ENCODE measurements at regions not wholly inside any gene's neighbourhood (a gene's known extent, or its start where the extent isn't known, plus 50 kb on each side); places are given as distances from the start of the nearest gene placed in this dataset.

DNA sequence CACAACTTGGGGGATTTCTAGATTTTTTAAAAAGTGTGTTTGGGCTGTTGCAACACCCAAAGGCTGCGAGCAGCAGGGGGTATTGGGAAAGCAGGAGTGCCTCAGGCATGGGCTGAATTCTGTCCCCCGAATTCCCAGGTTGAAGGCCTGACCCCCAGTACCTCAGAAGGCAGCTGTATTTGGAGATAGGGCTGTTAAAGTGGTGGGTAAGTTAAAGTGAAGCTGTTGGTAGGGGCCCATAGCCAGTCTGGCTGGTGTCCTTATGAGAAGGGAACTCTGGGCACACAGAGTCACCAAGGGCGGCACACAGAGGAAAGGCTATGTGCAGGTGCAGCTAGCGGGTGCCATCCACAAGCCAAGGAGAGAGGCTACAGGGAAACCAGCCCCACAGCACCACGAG is 717.4 kb downstream of the GALR1 start:
- TF ChIP-seq, protein P1, sequence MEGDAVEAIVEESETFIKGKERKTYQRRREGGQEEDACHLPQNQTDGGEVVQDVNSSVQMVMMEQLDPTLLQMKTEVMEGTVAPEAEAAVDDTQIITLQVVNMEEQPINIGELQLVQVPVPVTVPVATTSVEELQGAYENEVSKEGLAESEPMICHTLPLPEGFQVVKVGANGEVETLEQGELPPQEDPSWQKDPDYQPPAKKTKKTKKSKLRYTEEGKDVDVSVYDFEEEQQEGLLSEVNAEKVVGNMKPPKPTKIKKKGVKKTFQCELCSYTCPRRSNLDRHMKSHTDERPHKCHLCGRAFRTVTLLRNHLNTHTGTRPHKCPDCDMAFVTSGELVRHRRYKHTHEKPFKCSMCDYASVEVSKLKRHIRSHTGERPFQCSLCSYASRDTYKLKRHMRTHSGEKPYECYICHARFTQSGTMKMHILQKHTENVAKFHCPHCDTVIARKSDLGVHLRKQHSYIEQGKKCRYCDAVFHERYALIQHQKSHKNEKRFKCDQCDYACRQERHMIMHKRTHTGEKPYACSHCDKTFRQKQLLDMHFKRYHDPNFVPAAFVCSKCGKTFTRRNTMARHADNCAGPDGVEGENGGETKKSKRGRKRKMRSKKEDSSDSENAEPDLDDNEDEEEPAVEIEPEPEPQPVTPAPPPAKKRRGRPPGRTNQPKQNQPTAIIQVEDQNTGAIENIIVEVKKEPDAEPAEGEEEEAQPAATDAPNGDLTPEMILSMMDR (conservative IDR thresholded peaks at IDR 0.05; ENCODE audit: low read depth, low read length): no peak
- H3K4me2 ChIP-seq: no peak overlapping the region
- H3K27me3 ChIP-seq (ENCODE audit: insufficient read depth, low read depth): no peaks in the 10 kb centered on the region
- H3K9ac ChIP-seq: no peak overlapping the region
- no peaks in the 10 kb centered on the region for H3K79me2 ChIP-seq (ENCODE audit: insufficient read depth, low read depth)
- no peak overlapping the region for H3K4me3 ChIP-seq (IDR thresholded peaks at IDR 0.05; ENCODE audit: insufficient read depth, low read depth, low read length)
- no peaks in the 10 kb centered on the region for H3K36me3 ChIP-seq (ENCODE audit: insufficient read depth)
- no peaks in the 10 kb centered on the region for H4K20me1 ChIP-seq (ENCODE audit: insufficient read depth)
- no peak overlapping the region for H2AFZ ChIP-seq (ENCODE audit: low read depth)
- no peak overlapping the region for H3K27ac ChIP-seq
- no peaks in the 10 kb centered on the region for H3K4me1 ChIP-seq (ENCODE audit: low read depth, poor library complexity, severe bottlenecking)

DNA sequence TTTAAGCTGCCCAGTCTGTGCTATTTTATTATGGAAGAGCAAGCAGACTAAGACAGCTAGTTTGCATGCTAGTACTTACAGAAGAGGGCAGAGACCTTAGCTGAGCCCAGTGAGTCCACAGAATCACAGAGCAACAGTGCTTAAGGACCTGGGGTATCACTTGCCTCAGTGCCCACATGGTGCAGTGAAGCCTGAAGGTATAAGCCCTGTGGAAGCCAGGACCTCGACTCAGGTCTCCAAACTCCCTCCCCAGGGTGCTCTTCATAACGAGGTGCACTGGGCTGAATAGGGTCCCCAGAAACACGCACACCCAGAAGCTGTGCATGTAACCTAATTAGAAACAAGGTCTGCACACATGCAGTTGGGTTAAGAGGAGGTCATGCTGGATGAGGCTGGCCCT is 718.1 kb downstream of the GALR1 start:
- no peaks in the 10 kb centered on the region for H3K4me1 ChIP-seq (ENCODE audit: low read depth, poor library complexity, severe bottlenecking)
- no peak overlapping the region for H3K27ac ChIP-seq
- TF ChIP-seq, protein P1 (conservative IDR thresholded peaks at IDR 0.05; ENCODE audit: low read depth, low read length): no peak
- H3K9ac ChIP-seq: no peak overlapping the region
- H2AFZ ChIP-seq (ENCODE audit: low read depth): no peak overlapping the region
- H3K4me2 ChIP-seq: no peak overlapping the region
- no peaks in the 10 kb centered on the region for H4K20me1 ChIP-seq (ENCODE audit: insufficient read depth)
- no peaks in the 10 kb centered on the region for H3K36me3 ChIP-seq (ENCODE audit: insufficient read depth)
- no peaks in the 10 kb centered on the region for H3K27me3 ChIP-seq (ENCODE audit: insufficient read depth, low read depth)
- H3K4me3 ChIP-seq (IDR thresholded peaks at IDR 0.05; ENCODE audit: insufficient read depth, low read depth, low read length): no peak overlapping the region
- no peaks in the 10 kb centered on the region for H3K79me2 ChIP-seq (ENCODE audit: insufficient read depth, low read depth)

DNA sequence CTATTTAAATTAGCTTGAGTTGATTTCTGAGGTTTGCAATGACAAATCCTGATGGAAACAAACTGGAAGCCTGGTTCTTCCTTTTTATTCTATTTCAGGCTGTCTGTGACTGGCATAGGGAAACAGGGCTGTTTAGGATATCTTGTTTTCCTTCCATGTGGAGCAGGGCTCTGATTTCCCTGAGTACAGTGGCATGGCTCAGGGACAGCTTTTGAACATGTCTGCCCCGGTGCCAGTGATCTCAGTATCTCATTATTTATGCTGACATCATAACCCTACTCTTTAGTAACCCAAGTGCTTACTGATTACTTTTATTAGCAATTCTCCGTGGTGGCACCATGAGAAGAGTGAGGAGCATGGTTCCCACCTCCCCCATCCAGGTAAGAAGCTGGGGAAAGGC is 720.3 kb downstream of the GALR1 start:
- Histone ChIP-seq H3K27ac (no peak overlapping the region), H3K27me3 (ENCODE audit: insufficient read depth, low read depth) (no peaks in the 10 kb centered on the region), H2AFZ (ENCODE audit: low read depth) (no peak overlapping the region), H3K4me2 (no peak overlapping the region), H3K79me2 (ENCODE audit: insufficient read depth, low read depth) (no peaks in the 10 kb centered on the region), H3K9ac (no peak overlapping the region), H3K4me1 (ENCODE audit: low read depth, poor library complexity, severe bottlenecking) (no peaks in the 10 kb centered on the region), H4K20me1 (ENCODE audit: insufficient read depth) (no peaks in the 10 kb centered on the region), H3K36me3 (ENCODE audit: insufficient read depth) (no peaks in the 10 kb centered on the region), H3K4me3 (IDR thresholded peaks at IDR 0.05; ENCODE audit: insufficient read depth, low read depth, low read length) (no peak overlapping the region)
- TF ChIP-seq, protein P1 (conservative IDR thresholded peaks at IDR 0.05; ENCODE audit: low read depth, low read length): no peak

DNA sequence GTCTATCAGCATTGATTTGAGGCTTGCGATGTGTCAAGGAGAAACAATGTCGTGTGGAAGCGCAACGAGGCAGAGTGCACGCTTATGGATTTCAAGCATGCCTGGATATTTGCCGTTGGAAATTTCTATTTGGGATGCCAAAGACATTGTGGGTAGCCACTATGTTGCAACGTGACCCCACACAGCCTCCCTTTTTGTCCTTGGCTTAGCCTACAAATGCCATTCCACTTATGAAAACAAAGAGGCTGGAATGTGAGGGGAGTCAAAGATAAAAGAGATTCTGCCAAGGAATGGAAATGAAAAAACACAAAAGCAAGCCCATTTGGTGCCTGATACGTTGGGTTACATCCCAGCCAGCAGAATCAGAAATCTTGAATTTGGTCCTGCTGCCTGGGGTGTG is 721.2 kb downstream of the GALR1 start:
- no peak overlapping the region for H3K27ac ChIP-seq
- no peaks in the 10 kb centered on the region for H3K36me3 ChIP-seq (ENCODE audit: insufficient read depth)
- TF ChIP-seq, protein P1 (conservative IDR thresholded peaks at IDR 0.05; ENCODE audit: low read depth, low read length): no peak
- no peaks in the 10 kb centered on the region for H3K27me3 ChIP-seq (ENCODE audit: insufficient read depth, low read depth)
- no peak overlapping the region for H3K4me2 ChIP-seq
- no peaks in the 10 kb centered on the region for H3K79me2 ChIP-seq (ENCODE audit: insufficient read depth, low read depth)
- no peak overlapping the region for H2AFZ ChIP-seq (ENCODE audit: low read depth)
- no peak overlapping the region for H3K4me3 ChIP-seq (IDR thresholded peaks at IDR 0.05; ENCODE audit: insufficient read depth, low read depth, low read length)
- no peaks in the 10 kb centered on the region for H4K20me1 ChIP-seq (ENCODE audit: insufficient read depth)
- no peaks in the 10 kb centered on the region for H3K4me1 ChIP-seq (ENCODE audit: low read depth, poor library complexity, severe bottlenecking)
- H3K9ac ChIP-seq: no peak overlapping the region

DNA sequence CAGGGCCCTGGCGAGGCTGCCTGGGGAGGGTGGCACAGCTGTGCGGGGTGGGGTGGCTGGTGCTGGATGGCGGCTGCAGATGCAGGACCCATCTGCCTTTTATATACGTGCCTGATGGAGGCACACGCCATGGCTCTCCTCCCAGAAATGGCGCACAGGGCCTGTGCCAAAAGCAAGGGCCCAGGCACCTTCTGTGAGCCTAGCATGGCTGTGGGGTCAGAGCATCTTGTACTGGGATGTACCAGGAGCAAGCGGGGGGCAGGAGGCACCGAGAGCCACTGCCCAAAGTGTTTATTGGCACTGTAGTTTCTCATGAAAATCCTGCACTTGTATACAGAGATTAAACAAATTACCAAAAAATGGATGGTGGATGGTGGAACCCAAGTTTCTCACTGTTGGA is 724.1 kb downstream of the GALR1 start:
- Histone ChIP-seq H2AFZ (ENCODE audit: low read depth) (no peak overlapping the region), H3K79me2 (ENCODE audit: insufficient read depth, low read depth) (no peaks in the 10 kb centered on the region), H3K9ac (no peak overlapping the region), H3K4me1 (ENCODE audit: low read depth, poor library complexity, severe bottlenecking) (no peaks in the 10 kb centered on the region), H3K4me3 (IDR thresholded peaks at IDR 0.05; ENCODE audit: insufficient read depth, low read depth, low read length) (no peak overlapping the region), H3K36me3 (ENCODE audit: insufficient read depth) (no peaks in the 10 kb centered on the region), H3K27me3 (ENCODE audit: insufficient read depth, low read depth) (no peaks in the 10 kb centered on the region), H4K20me1 (ENCODE audit: insufficient read depth) (no peaks in the 10 kb centered on the region), H3K4me2 (no peak overlapping the region), H3K27ac (no peak overlapping the region)
- TF ChIP-seq, protein P1 (conservative IDR thresholded peaks at IDR 0.05; ENCODE audit: low read depth, low read length): no peak

Measured in KMS-11 (cell line).